HepG2 (cell line): ENCODE measurements at regions not wholly inside any gene's neighbourhood (a gene's known extent, or its start where the extent isn't known, plus 50 kb on each side); places are given as distances from the start of the nearest gene placed in this dataset.

ENCODE experiments used
- ATAC-seq: fragments of 200-7000 bp; cut with Tn5 transposase; 3 replicates; pipeline ENCODE4 v1.9.1; 2020; ENCODE audit warnings: mild to moderate bottlenecking, moderate library complexity
- BruUV-seq: library from RNA; stranded (reverse); fragments of 400-500 nt; replicated peaks from 2 replicates; lab custom pipeline; 2021; lab: Mats Ljungman, UMichigan
- CTCF ChIA-PET: fragments of 300-600 bp; formaldehyde crosslinking; extraction: SDS; loops from one replicate; lab custom pipeline; 2021; ENCODE audit warnings: low total read pairs, inconsistent platforms, low intra/inter-chr PET ratio; lab: Yijun Ruan, JAX
- POLR2A ChIA-PET: fragments of 350-600 bp; sonication (Branson Sonifier 250); formaldehyde crosslinking; loops from one replicate; lab custom pipeline; 2020; ENCODE audit warnings: antibody characterized with exemption, inconsistent platforms; lab: Yijun Ruan, JAX
- DNase-seq: peaks from one replicate; pipeline ENCODE4 v3.0.0-alpha.2; 2015; ENCODE audit warnings: low spot score
- FAIRE-seq: peaks from 3 replicates; lab custom pipeline; 2011; peaks lifted over from hg19 to GRCh38; lab: Jason Lieb, UNC
- H2AFZ ChIP-seq: one replicate; pipeline ENCODE4 v1.6.1; 2011; ENCODE audit warnings: low read length, inconsistent platforms
- H3K27ac ChIP-seq: fragments of 300-600 bp; 3 replicates; pipeline ENCODE4 v1.8.0; 2011; ENCODE audit warnings: mixed run types, mild to moderate bottlenecking, mixed read lengths, low read length, inconsistent platforms; ENCODE audit not compliant: insufficient read depth; ENCODE audit errors: extremely low read length
- H3K27me3 ChIP-seq, 2 experiments: fragments of 200-600 bp in 1 of 2; 2 replicates in 1 of 2; 3 replicates in 1 of 2; pipeline versions ENCODE4 v1.6.0 to v1.8.0; 2011; ENCODE audit warnings: low read length in 2 of 2, mild to moderate bottlenecking in 2 of 2, moderate library complexity in 2 of 2, inconsistent platforms in 1 of 2; ENCODE audit not compliant: insufficient read depth in 2 of 2, control insufficient read depth in 1 of 2
- H3K36me3 ChIP-seq, 2 experiments: fragments of 200-600 bp in 1 of 2; replicated peaks in 1 of 2; 2 replicates in 1 of 2; 3 replicates in 1 of 2; pipeline versions ENCODE4 v1.5.1 to v1.8.0; 2011; ENCODE audit warnings: low read length in 2 of 2, inconsistent platforms in 1 of 2; ENCODE audit not compliant: insufficient read depth in 2 of 2, control insufficient read depth in 1 of 2
- H3K4me1 ChIP-seq: 2 replicates; pipeline ENCODE4 v1.5.1; 2012; ENCODE audit warnings: low read length, inconsistent platforms; ENCODE audit not compliant: insufficient read depth
- H3K4me2 ChIP-seq: 2 replicates; pipeline ENCODE4 v1.6.0; 2011; ENCODE audit warnings: low read depth, low read length, inconsistent platforms
- H3K4me3 ChIP-seq, 3 experiments: fragments of 200-600 bp in 1 of 3; sonication (generic), shearing (Covaris generic) in 1 of 3; replicated peaks in 1 of 3; 2 replicates each; pipeline ENCODE4 v1.5.1; 2011 to 2016; ENCODE audit warnings: low read length in 3 of 3, inconsistent platforms in 2 of 3, low read depth in 2 of 3, mild to moderate bottlenecking in 2 of 3, control low read depth in 1 of 3, mixed read lengths in 1 of 3; ENCODE audit not compliant: insufficient read depth in 1 of 3
- H3K79me2 ChIP-seq: one replicate; pipeline ENCODE4 v1.6.1; 2011; ENCODE audit warnings: low read length, inconsistent platforms; ENCODE audit not compliant: insufficient read depth
- H3K9ac ChIP-seq: 2 replicates; pipeline ENCODE4 v1.6.0; 2011; ENCODE audit warnings: mild to moderate bottlenecking, low read depth, low read length, inconsistent platforms; ENCODE audit not compliant: insufficient read depth
- H3K9me3 ChIP-seq: 2 replicates; pipeline ENCODE4 v1.5.1; 2012; ENCODE audit warnings: mild to moderate bottlenecking, low read length
- H4K20me1 ChIP-seq: 2 replicates; pipeline ENCODE4 v1.6.0; 2011; ENCODE audit warnings: inconsistent platforms, mild to moderate bottlenecking, low read length, moderate library complexity; ENCODE audit not compliant: insufficient read depth
- CAMTA2 ChIP-seq: sonication (generic); formaldehyde crosslinking; IDR thresholded peaks from 2 replicates; pipeline ENCODE4 v1.4.0; 2020; ENCODE audit warnings: mild to moderate bottlenecking, missing genetic modification reagents, borderline replicate concordance
- HOXA5 ChIP-seq: sonication (generic); formaldehyde crosslinking; IDR thresholded peaks from 2 replicates; pipeline ENCODE4 v1.4.0; 2020; ENCODE audit warnings: missing genetic modification reagents
- NR2F1 ChIP-seq, 2 experiments: fragments of 450-650 bp in 1 of 2; formaldehyde crosslinking in 1 of 2; IDR thresholded peaks; 2 replicates each; pipeline versions ENCODE4 v1.5.0 to v1.6.1; 2016 to 2020; ENCODE audit warnings: mild to moderate bottlenecking in 1 of 2, missing compliant biosample characterization in 1 of 2, missing genetic modification reagents in 1 of 2, moderate library complexity in 1 of 2
- PHF21A ChIP-seq: sonication (generic); formaldehyde crosslinking; IDR thresholded peaks from 2 replicates; pipeline ENCODE4 v1.5.0; 2020; ENCODE audit warnings: mild to moderate bottlenecking, missing genetic modification reagents
- ZNF432 ChIP-seq: sonication (generic); formaldehyde crosslinking; IDR thresholded peaks from 2 replicates; pipeline ENCODE4 v1.5.0; 2020; ENCODE audit warnings: missing genetic modification reagents, mild to moderate bottlenecking, borderline replicate concordance
- ZNF761 ChIP-seq: sonication (generic); formaldehyde crosslinking; conservative IDR thresholded peaks from 2 replicates; pipeline ENCODE4 v1.4.0; 2020; ENCODE audit warnings: mild to moderate bottlenecking, missing genetic modification reagents
- ZNF780A ChIP-seq: sonication (generic); formaldehyde crosslinking; IDR thresholded peaks from 2 replicates; pipeline ENCODE4 v1.8.0; 2022; ENCODE audit warnings: mild to moderate bottlenecking, missing genetic modification reagents, moderate library complexity
- ZZZ3 ChIP-seq: sonication (generic); formaldehyde crosslinking; IDR thresholded peaks from 2 replicates; pipeline ENCODE4 v1.4.0; 2020; ENCODE audit warnings: missing genetic modification reagents, mild to moderate bottlenecking, borderline replicate concordance
- WGBS: methylation state at CpG from one replicate; pipeline ENCODE4 v1.1.6; 2017; ENCODE audit warnings: low lambda C conversion rate; 5-methylcytosine and 5-hydroxymethylcytosine counted together
- in situ Hi-C: cut with HindIII; loops from 2 replicates; pipeline ENCODE4 v1.10.0; 2017; ENCODE audit warnings: low pct_unique_long_range_greater_than_20kb; ENCODE audit not compliant: extremely low pct_ligation_motif_present
- intact Hi-C: fragments of 100-400 bp; cut with micrococcal nuclease; formaldehyde crosslinking; loops from one replicate; pipeline ENCODE4 v1.10.0; 2022; ENCODE audit not compliant: unreplicated experiment
- TF ChIP-seq, protein P1 (sequence below): sonication (generic); formaldehyde crosslinking; IDR thresholded peaks from 2 replicates; pipeline ENCODE4 v1.4.0; 2020; ENCODE audit warnings: mild to moderate bottlenecking, missing genetic modification reagents
- TF ChIP-seq, protein P2 (sequence below): sonication (generic); formaldehyde crosslinking; IDR thresholded peaks from 2 replicates; pipeline ENCODE4 v1.5.0; 2020; ENCODE audit warnings: missing genetic modification reagents

DNA sequence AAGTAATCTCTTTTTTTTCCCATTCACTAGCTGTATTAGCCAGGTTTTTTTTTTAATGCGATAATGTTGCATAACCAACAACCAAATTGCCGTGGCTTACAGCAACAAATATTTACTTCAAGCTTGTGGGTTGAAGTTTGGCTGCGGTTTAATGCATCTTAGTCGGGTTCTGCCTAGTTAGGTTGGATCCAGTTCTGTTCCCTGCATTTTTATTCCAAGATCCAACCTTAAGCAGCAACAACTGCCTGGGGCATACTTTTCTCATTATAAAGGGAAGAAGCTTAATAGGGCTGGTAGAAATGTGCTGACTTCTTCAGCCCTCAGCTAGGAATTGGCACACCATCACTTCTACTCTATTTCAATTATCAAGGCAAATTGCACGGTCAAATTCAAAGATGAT, 1115.5 kb upstream of the AUTS2 start:
- no peaks in the 10 kb centered on the region for H3K79me2 ChIP-seq
- FAIRE-seq (no peak), DNase-seq (no peak), ATAC-seq (no peak)
- 9% methylated on average over 5 of the region's 5 CpGs for WGBS
- H3K4me3 ChIP-seq, result no peak overlapping the region
- no peak overlapping the region for H3K27ac ChIP-seq
- H3K4me2 ChIP-seq, result no peak overlapping the region
- no peaks in the 10 kb centered on the region for H3K4me1 ChIP-seq
- POLR2A ChIA-PET, result no interaction called here
- H3K36me3 ChIP-seq, result no peaks in the 10 kb centered on the region
- in situ Hi-C loops (no loop called here), intact Hi-C loops (no loop called here)
- TF ChIP-seq ZNF432 (CRISPR knock-in tag) (no peak), ZZZ3 (no peak), HOXA5 (CRISPR knock-in tag) (no peak)
- TF ChIP-seq, protein P1, sequence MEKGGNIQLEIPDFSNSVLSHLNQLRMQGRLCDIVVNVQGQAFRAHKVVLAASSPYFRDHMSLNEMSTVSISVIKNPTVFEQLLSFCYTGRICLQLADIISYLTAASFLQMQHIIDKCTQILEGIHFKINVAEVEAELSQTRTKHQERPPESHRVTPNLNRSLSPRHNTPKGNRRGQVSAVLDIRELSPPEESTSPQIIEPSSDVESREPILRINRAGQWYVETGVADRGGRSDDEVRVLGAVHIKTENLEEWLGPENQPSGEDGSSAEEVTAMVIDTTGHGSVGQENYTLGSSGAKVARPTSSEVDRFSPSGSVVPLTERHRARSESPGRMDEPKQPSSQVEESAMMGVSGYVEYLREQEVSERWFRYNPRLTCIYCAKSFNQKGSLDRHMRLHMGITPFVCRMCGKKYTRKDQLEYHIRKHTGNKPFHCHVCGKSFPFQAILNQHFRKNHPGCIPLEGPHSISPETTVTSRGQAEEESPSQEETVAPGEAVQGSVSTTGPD (CRISPR knock-in tag), result no peak
- H3K9me3 ChIP-seq, result peaks cover 7% of the 10 kb centered on the region
- CTCF ChIA-PET, result no interaction called here
- H3K9ac ChIP-seq, result no peak overlapping the region
- no peak overlapping the region for H2AFZ ChIP-seq
- BruUV-seq, result no TSS peak
- no peaks in the 10 kb centered on the region for H4K20me1 ChIP-seq
- H3K27me3 ChIP-seq, result no peaks in the 10 kb centered on the region

DNA sequence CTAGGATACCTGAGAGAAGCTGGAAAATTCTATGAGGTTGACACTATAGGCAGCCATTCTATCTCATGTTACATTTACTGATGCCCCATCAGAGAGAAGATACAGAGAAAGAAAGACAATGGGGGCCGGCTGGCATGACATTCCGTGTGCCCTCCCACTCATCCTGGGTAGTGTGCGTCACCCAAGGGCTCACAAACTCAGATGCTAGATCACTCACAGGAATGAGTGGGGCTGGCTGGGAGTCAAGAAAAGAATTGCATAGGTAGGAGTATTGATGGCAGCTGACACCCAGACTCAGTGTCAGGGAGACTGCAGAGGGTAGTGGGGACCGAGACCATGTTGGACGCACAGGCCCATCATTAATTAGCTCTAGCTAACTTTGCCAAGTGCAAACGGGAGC, 1113.5 kb upstream of the AUTS2 start:
- intact Hi-C loops, result no loop called here
- H3K4me3 ChIP-seq, result no peak overlapping the region
- DNase-seq (no peak), FAIRE-seq (no peak), ATAC-seq (no peak)
- CTCF ChIA-PET, result no interaction called here
- H3K27ac ChIP-seq, result no peak overlapping the region
- peaks cover 8% of the 10 kb centered on the region for H3K9me3 ChIP-seq
- no peak overlapping the region for H3K4me2 ChIP-seq
- BruUV-seq, result no TSS peak
- no peak for TF ChIP-seq PHF21A
- no peak for TF ChIP-seq NR2F1 (CRISPR knock-in tag; IDR thresholded peaks at IDR 0.05)
- no peak for TF ChIP-seq ZNF780A (CRISPR knock-in tag)
- TF ChIP-seq, protein P2, sequence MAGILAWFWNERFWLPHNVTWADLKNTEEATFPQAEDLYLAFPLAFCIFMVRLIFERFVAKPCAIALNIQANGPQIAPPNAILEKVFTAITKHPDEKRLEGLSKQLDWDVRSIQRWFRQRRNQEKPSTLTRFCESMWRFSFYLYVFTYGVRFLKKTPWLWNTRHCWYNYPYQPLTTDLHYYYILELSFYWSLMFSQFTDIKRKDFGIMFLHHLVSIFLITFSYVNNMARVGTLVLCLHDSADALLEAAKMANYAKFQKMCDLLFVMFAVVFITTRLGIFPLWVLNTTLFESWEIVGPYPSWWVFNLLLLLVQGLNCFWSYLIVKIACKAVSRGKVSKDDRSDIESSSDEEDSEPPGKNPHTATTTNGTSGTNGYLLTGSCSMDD, result no peak
- TF ChIP-seq ZNF761 (CRISPR knock-in tag), result no peak
- TF ChIP-seq CAMTA2 (CRISPR knock-in tag), result no peak
- TF ChIP-seq, all 625 proteins: peak for 0
- H2AFZ ChIP-seq, result no peak overlapping the region
- 31% methylated on average over 6 of the region's 6 CpGs for WGBS
- no peaks in the 10 kb centered on the region for H3K4me1 ChIP-seq
- H3K36me3 ChIP-seq, result no peaks in the 10 kb centered on the region
- no peaks in the 10 kb centered on the region for H3K79me2 ChIP-seq
- H4K20me1 ChIP-seq, result no peaks in the 10 kb centered on the region
- in situ Hi-C loops, result no loop called here
- H3K9ac ChIP-seq, result no peak overlapping the region
- POLR2A ChIA-PET, result no interaction called here
- H3K27me3 ChIP-seq, result no peaks in the 10 kb centered on the region
